ENCODE measurements at regions not wholly inside any gene's neighbourhood (a gene's known extent, or its start where the extent isn't known, plus 50 kb on each side); places are given as distances from the start of the nearest gene placed in this dataset.

DNA sequence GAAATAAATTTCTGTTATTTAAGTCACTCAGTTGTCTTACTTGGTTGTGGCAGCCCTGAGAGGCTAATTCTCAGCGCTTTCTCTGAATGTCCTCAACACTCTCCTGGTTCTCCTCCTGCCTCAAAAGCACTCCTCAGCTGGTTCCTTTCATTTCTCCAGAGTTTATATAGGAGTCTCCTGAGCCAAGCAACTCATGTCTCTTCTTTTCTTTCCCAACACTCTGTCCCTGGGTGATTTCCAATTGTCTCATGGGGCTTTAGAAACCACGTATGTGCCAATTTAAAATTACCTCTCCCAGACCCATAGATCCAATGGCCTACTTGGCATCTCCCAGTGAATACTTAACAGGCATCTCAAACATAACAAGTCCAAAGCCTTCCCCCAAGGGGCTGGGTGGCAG, 184.3 kb downstream of the TTC32 start:
- no peak for DNase-seq (ENCODE audit: low read depth)

DNA sequence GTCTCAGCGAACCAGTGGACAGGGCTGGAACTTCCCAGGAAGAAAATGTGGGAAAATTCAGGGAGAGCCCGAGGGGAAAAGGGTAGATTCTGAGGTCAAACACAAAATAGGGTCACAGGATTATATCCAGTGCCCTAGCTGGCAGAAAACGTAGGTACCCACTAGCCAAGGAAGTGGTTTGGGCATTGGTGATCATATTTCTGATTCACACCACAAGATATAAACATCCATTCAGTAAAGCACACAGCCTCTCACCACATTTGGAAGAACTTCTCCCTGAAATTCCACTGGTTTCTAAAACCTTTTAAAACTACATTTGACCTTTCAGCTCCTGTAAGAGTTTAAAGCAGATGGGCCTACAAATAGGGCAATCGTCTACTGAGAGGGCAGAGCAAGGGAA, 186.9 kb downstream of the TTC32 start:
- DNase-seq (ENCODE audit: low read depth) = no peak

- DNase-seq (ENCODE audit: low read depth) = no peak
Observed at GRCh38 chr2:19712850-19713249, 188.9 kb downstream of the TTC32 start.

DNA sequence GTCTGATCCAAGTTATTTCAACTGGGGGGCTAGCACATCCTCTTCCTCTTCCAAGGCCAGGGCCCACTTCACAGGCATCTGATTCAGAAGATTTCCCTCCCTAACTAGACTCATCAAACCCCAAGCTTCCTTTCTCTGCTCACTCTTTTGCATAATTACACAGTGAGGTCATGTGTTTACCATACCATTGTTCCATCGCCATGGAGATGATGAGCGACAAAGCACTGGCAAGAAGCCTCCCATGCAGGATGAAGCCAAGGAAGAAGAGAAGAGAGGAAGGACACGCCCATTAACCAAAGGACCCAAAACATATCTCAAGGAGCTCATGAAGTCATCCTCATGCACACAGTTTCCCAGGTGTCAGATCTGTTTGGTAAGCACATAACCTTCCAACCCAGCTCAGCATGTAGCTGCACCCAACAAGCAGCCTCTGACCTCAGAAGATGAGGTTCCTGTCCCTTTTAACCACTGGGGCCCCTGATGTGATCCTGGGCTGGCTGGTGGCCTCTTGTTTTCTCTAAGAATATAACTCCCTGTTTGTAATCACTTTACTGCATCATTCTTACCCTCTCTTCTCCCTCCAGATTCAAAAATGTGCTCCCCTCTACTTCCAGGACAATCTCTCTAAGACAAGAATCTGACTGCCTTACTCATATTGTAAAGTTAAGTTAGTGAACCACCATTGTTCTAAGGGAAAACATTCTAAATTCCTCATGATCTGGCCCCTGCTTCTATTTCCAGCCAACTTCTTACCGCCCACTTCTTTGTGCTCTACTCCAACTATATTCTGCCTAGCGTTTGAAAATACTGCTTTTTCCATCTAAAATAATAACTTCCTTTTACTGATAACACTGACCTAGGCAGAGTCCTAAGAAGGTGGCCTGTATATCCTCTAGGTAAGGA, 190.1 kb downstream of the TTC32 start:
- DNase-seq (ENCODE audit: low read depth) = peak; percentile 94

GRCh38 chr2:19710230-19710629, 191.6 kb downstream of the TTC32 start:
- DNase-seq (ENCODE audit: low read depth) = no peak

DNA sequence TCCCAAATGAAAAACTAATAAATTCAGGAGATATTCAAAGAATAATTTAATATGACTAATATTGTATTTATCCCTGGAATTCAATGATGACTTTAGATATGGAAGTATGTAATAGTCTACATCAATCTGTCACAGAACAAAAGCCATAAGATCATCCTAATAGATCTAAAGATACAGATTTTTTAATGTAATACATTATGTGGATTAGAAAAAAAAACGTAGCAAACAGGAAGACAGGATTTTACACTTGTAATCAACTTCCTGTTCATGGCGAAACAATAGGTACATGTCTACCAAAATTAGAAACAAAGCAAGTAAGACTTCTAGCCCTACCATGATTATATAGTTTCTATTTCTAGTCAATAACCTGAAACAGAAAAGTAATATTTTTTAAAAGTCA, 192.2 kb downstream of the TTC32 start:
- no peak for DNase-seq (ENCODE audit: low read depth)

DNA sequence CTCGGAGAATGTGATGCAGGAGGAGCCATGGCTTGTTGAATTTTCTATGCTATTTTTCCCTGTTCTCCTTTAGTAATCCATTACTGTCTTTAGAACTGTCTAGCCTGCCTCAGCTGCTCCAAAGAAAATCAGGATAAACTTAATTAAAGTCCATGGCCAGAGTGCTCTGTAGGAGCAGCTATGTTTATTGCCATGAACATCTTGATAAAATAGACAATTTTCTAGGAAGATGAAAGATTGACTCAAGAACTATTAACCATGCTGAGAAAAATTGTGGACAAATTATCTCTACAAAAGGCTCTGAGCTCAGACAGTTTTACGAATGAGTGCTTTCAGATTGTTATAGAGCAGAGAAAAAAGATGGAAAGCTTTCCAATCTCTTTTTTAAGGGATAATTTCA, 193.0 kb downstream of the TTC32 start:
- DNase-seq (ENCODE audit: low read depth) = no peak

GRCh38 chr2:19706332-19706731, 195.5 kb downstream of the TTC32 start:
- no peak for DNase-seq (ENCODE audit: low read depth)

- DNase-seq (ENCODE audit: low read depth) = peak; percentile 29
Observed at GRCh38 chr2:19702267-19702666, 199.5 kb downstream of the TTC32 start.

GRCh38 chr2:19700861-19701585, 200.8 kb downstream of the TTC32 start:
- no peak for DNase-seq (ENCODE audit: low read depth)

- DNase-seq (ENCODE audit: low read depth) = no peak
Observed at GRCh38 chr2:19697131-19697530, 204.7 kb downstream of the TTC32 start.

- DNase-seq (ENCODE audit: low read depth) = no peak
Observed at GRCh38 chr2:19695706-19696105, 206.1 kb downstream of the TTC32 start.

- DNase-seq (ENCODE audit: low read depth) = no peak
Observed at GRCh38 chr2:19691892-19692291, 209.9 kb downstream of the TTC32 start.

DNA sequence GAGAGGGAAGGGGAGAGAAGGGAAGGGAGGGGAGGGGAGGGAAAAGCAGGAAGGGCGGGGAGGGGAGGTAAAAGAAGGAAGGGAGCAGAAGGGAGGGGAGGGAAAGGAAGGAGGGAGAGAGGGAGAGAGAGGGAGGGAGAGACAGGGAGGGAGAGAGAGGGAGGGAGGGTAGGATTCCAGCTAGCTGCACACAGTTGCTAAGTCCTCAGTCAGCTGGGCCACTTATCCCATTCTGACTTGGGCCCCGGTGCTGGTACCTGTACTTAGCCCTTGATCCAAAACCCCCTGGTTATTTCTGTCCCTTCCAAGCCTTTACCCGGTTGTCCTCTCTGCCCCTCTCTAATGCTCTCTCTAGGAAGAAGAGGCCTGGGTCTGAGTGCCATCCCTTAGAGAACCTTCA, 211.4 kb downstream of the TTC32 start:
- DNase-seq (ENCODE audit: low read depth) = no peak

GRCh38 chr2:19689646-19690168, 212.1 kb downstream of the TTC32 start:
- DNase-seq (ENCODE audit: low read depth) = no peak

DNA sequence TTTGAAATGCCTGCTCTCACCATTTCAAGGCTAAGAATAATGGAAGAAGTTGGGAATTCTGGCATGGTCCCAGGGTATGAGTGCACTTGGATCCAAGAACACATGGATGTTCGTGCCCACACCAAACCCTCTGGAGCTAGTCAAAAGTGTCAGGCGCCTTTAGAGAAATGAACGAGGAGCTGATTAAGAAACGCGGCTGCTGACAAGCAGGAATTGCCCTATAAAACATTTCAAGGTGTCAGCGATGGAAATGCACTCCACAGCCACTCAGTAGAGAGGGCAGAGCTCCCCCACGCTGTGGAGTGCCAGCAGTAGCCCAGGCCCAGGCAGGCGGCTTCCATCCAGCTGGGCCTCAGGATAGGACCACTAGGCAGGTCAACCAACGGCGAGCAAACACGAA, 213.7 kb downstream of the TTC32 start:
- DNase-seq (ENCODE audit: low read depth) = no peak

DNA sequence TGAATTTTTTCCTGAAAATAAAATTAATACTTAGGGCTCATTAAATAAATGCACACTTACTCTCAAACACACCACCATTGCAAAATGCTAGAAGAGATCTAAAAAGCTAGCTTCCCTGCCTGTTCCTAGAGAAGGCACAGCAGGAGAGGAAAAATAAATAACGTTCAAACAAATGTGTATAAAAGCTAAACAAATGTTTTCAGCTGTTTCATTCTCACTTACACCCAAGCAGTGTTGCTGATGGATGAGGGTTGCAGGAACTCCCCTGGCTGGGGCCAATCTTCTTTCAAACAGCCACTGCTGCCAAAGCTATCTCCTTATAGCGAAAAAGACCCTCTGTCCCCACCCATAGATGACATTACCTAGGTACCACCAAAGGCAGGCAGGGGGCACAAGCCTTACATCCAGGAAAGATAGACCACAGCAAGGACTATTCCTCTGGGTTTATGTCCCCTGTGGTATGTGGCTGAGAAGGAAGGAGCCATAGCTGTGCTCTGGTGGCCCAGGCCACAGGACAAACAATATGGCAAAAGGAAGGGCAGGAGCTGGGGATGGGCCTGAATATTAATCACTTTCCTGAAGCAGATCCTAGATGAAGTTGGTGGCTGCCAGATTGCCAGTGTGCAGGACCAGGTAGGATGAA, 214.6 kb downstream of the TTC32 start:
- DNase-seq (ENCODE audit: low read depth) = no peak

DNA sequence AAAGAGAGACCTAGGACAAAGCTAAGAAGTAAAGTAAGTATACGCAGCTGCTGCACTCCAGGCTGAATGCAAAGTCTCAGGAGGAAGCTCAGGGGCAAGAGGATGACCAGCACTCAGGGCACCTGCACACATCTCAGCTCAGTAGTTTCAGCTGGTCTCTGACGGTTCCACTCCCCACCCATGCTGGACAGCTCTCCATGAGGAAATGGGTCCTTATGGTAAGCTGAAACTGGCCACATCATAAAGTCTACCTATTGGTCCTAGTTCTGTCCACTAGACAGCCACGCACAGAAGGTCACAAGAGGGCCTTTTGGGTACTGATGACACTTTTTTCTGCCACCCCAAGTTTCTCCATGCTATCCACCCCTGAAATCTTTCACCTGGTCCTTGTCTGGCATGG, 215.3 kb downstream of the TTC32 start:
- DNase-seq (ENCODE audit: low read depth) = no peak

- DNase-seq (ENCODE audit: low read depth) = no peak
Observed at GRCh38 chr2:19685731-19686130, 216.1 kb downstream of the TTC32 start.

DNA sequence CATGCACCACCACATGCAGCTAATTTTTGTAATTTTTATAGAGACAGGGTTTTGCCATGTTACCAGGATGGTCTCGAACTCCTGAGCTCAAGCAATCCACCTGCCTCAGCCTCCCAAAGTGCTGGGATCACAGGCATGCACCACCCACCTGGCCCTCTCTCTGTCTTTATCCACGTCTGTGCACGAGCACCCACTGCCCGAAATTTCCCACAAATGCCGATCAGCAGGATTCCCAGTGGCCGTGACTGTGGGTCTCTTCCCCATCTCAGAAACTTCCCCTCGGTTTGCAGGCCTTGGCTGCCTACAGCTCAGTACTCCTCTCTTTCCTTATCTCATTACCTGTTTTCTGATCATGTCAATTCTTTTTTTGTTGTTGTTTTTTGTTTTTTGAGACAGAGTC, 217.3 kb downstream of the TTC32 start:
- no peak for DNase-seq (ENCODE audit: low read depth)

DNA sequence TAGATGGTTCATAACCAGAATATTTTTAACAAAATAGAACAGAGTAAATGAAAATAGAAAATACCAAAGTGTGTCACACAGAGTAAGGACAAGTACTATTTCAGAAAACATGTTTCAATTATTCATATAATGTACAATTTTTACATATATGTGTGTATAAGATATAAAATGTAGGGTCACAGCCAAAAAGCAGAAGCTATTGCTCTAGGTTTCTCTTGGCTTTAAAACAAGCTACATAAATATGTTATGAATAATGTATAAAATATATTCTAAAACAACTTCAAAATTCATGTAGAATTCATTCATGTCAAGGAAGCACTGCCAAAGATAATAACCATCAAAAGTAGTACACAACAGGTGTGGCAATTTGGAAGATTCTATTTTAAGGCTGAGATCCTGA, 218.2 kb downstream of the TTC32 start:
- no peak for DNase-seq (ENCODE audit: low read depth)

GRCh38 chr2:19682493-19682892, 219.3 kb downstream of the TTC32 start:
- DNase-seq (ENCODE audit: low read depth) = peak; percentile 25
